ENCODE measurements at regions not wholly inside any gene's neighbourhood (a gene's known extent, or its start where the extent isn't known, plus 50 kb on each side); places are given as distances from the start of the nearest gene placed in this dataset.

GRCh38 chr11:129738242-129738641 lies 77.4 kb upstream of the TMEM45B start:
- 66 to 69% methylated on average over 2 of the region's 2 CpGs for WGBS, 2 donors
- Histone ChIP-seq H3K27me3 (no peaks in the 10 kb centered on the region), H3K4me3 (no peak overlapping the region), H3K4me1 (no peaks in the 10 kb centered on the region), H3K27ac (no peak overlapping the region), H3K9me3 (no peaks in the 10 kb centered on the region), H3K36me3 (no peaks in the 10 kb centered on the region)
- TF ChIP-seq CTCF (IDR thresholded peaks at IDR 0.05): no peak
- TF ChIP-seq POLR2A (IDR thresholded peaks at IDR 0.05): no peak
- no peak for DNase-seq (ENCODE audit: low spot score in 2 of 2)

- no peak overlapping the region for H3K27ac ChIP-seq
- no peaks in the 10 kb centered on the region for H3K4me1 ChIP-seq
- H3K9me3 ChIP-seq: no peaks in the 10 kb centered on the region
- no peak for DNase-seq (ENCODE audit: low spot score in 2 of 2)
- H3K36me3 ChIP-seq: no peaks in the 10 kb centered on the region
- TF ChIP-seq CTCF (IDR thresholded peaks at IDR 0.05) (no peak), POLR2A (IDR thresholded peaks at IDR 0.05) (no peak), EP300 (IDR thresholded peaks at IDR 0.05) (no peak)
- no peak overlapping the region for H3K4me3 ChIP-seq
- H3K27me3 ChIP-seq: no peaks in the 10 kb centered on the region
- WGBS, 2 donors: 77 to 86% methylated on average over 4 of the region's 4 CpGs
Observed at GRCh38 chr11:129739339-129739738, 76.3 kb upstream of the TMEM45B start.

GRCh38 chr11:129740125-129740719 lies 75.4 kb upstream of the TMEM45B start:
- WGBS, 2 donors: 94 to 95% methylated on average over 4 of the region's 4 CpGs
- no peak overlapping the region for H3K4me3 ChIP-seq
- TF ChIP-seq EP300 (IDR thresholded peaks at IDR 0.05) (no peak), CTCF (IDR thresholded peaks at IDR 0.05) (no peak), POLR2A (IDR thresholded peaks at IDR 0.05) (no peak)
- no peaks in the 10 kb centered on the region for H3K9me3 ChIP-seq
- no peaks in the 10 kb centered on the region for H3K4me1 ChIP-seq
- H3K27me3 ChIP-seq: no peaks in the 10 kb centered on the region
- no peak for DNase-seq (ENCODE audit: low spot score in 2 of 2)
- H3K36me3 ChIP-seq: no peaks in the 10 kb centered on the region
- no peak overlapping the region for H3K27ac ChIP-seq

- Histone ChIP-seq H3K4me1 (no peaks in the 10 kb centered on the region), H3K9me3 (no peaks in the 10 kb centered on the region), H3K27ac (no peak overlapping the region), H3K27me3 (no peaks in the 10 kb centered on the region), H3K36me3 (no peaks in the 10 kb centered on the region), H3K4me3 (no peak overlapping the region)
- no peak for TF ChIP-seq EP300 (IDR thresholded peaks at IDR 0.05)
- no peak for TF ChIP-seq CTCF (IDR thresholded peaks at IDR 0.05)
- TF ChIP-seq POLR2A (IDR thresholded peaks at IDR 0.05): no peak
- WGBS, 2 donors: 55 to 63% methylated on average over 25 of the region's 25 CpGs
- no peak for DNase-seq (ENCODE audit: low spot score in 2 of 2)
Observed at GRCh38 chr11:129743112-129743815, 72.4 kb upstream of the TMEM45B start.

- Histone ChIP-seq H3K27me3 (no peaks in the 10 kb centered on the region), H3K36me3 (no peaks in the 10 kb centered on the region), H3K4me3 (no peak overlapping the region), H3K27ac (no peak overlapping the region), H3K4me1 (peaks cover 0 to 9% (median 0%) of the 10 kb centered on the region in 4 donors), H3K9me3 (no peaks in the 10 kb centered on the region)
- 52 to 60% methylated on average over 6 of the region's 6 CpGs for WGBS, 2 donors
- DNase-seq (ENCODE audit: low spot score in 2 of 2): no peak
- TF ChIP-seq EP300 (IDR thresholded peaks at IDR 0.05) (no peak), CTCF (IDR thresholded peaks at IDR 0.05) (no peak), POLR2A (IDR thresholded peaks at IDR 0.05) (no peak)
Observed at GRCh38 chr11:129747071-129747470, 68.6 kb upstream of the TMEM45B start.

Measured in tibial nerve (tissue), 4 donors.